Caco-2 (cell line): ENCODE measurements at regions not wholly inside any gene's neighbourhood (a gene's known extent, or its start where the extent isn't known, plus 50 kb on each side); places are given as distances from the start of the nearest gene placed in this dataset.

Source experiments
- BruUV-seq: library from RNA; stranded (reverse); fragments of 400-500 nt; replicated peaks from 2 replicates; lab custom pipeline; 2021; lab: Mats Ljungman, UMichigan
- CTCF ChIA-PET: fragments of 300-600 bp; sonication (Branson Sonifier 250); formaldehyde crosslinking; loops from one replicate; lab custom pipeline; 2022; ENCODE audit warnings: antibody characterized with exemption; lab: Charles Lee
- POLR2A ChIA-PET: fragments of 300-600 bp; sonication (Branson Sonifier 250); formaldehyde crosslinking; loops from one replicate; lab custom pipeline; 2022; ENCODE audit warnings: antibody characterized with exemption; lab: Charles Lee
- DNase-seq, 2 experiments: peaks; one replicate each; pipeline versions ENCODE4 v3.0.0 to v3.0.0-alpha.2; 2020 to 2022
- H3K27me3 ChIP-seq: replicated peaks from 2 replicates; pipeline ENCODE4 v1.6.0; 2011; ENCODE audit warnings: low read length; ENCODE audit not compliant: control insufficient read depth, insufficient read depth
- H3K36me3 ChIP-seq: 2 replicates; pipeline ENCODE4 v1.5.1; 2011; ENCODE audit warnings: low read length; ENCODE audit not compliant: control insufficient read depth, insufficient read depth
- H3K4me1 ChIP-seq: fragments of 250-450 bp; sonication (Bioruptor Pico); 2 replicates; pipeline ENCODE4 v1.5.1; 2020; ENCODE audit warnings: mild to moderate bottlenecking
- H3K4me3 ChIP-seq: 2 replicates; pipeline ENCODE4 v1.5.1; 2011; ENCODE audit warnings: low read depth, mild to moderate bottlenecking, control low read depth, low read length
- H3K9me3 ChIP-seq: fragments of 250-450 bp; sonication (Bioruptor Pico); 2 replicates; pipeline ENCODE4 v1.5.1; 2020; ENCODE audit warnings: mild to moderate bottlenecking, moderate library complexity
- H3K27ac Mint-ChIP-seq: one replicate; pipeline ENCODE4 v1.8.0; 2022; ENCODE audit warnings: mixed read lengths; ENCODE audit not compliant: unreplicated experiment
- H3K27me3 Mint-ChIP-seq: one replicate; pipeline ENCODE4 v1.8.0; 2022; ENCODE audit warnings: mixed read lengths; ENCODE audit not compliant: insufficient read depth, unreplicated experiment
- H3K36me3 Mint-ChIP-seq: one replicate; pipeline ENCODE4 v1.8.0; 2022; ENCODE audit warnings: mild to moderate bottlenecking, mixed read lengths; ENCODE audit not compliant: insufficient read depth, unreplicated experiment
- H3K4me1 Mint-ChIP-seq: one replicate; pipeline ENCODE4 v1.8.0; 2022; ENCODE audit warnings: low read depth, mixed read lengths; ENCODE audit not compliant: unreplicated experiment
- H3K4me3 Mint-ChIP-seq: one replicate; pipeline ENCODE4 v1.8.0; 2022; ENCODE audit warnings: mild to moderate bottlenecking, moderate library complexity, mixed read lengths; ENCODE audit not compliant: unreplicated experiment
- H3K9me3 Mint-ChIP-seq: one replicate; pipeline ENCODE4 v1.8.0; 2022; ENCODE audit warnings: mixed read lengths; ENCODE audit not compliant: unreplicated experiment
- CTCF ChIP-seq, 2 experiments: fragments of 200-600 bp in 1 of 2; IDR thresholded peaks; 1 replicate in 1 of 2; 2 replicates in 1 of 2; pipeline versions ENCODE4 v1.5.1 to v1.8.0; 2011 to 2022; ENCODE audit warnings: antibody characterized with exemption in 1 of 2, control low read depth in 1 of 2, inconsistent platforms in 1 of 2, low read depth in 1 of 2, low read length in 1 of 2, mild to moderate bottlenecking in 1 of 2, moderate library complexity in 1 of 2; ENCODE audit not compliant: insufficient read depth in 1 of 2, severe bottlenecking in 1 of 2, unreplicated experiment in 1 of 2
- intact Hi-C: fragments of 100-400 bp; cut with micrococcal nuclease; formaldehyde crosslinking; loops from one replicate; pipeline ENCODE4 v1.10.0; 2022; ENCODE audit not compliant: unreplicated experiment

DNA sequence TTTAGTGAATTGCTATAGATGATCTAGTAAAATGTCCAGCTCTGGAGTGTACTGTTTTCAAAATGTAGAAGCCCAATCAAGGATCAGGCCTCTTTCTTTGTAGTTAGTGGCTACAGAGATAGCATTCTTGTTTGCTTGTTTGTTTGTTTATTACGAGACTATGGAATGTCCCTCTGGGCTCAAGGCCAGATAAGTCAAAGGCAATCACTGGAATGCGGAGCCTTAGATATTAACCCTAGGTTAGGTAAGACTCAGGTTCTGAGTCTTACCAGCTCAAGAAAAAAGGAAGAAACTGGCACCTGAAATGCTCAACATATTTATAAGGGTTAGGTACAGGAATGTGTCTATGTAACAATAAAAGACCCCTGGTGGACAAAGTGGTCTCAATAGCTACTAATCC is 261.5 kb downstream of the SLC7A11 start:
- intact Hi-C loops, result loop anchor here (1.0 to 2.0 kb wide), 2 partner anchors 160 to 248 kb away; no protein-coding TSS in a partner anchor
- TF ChIP-seq CTCF (IDR thresholded peaks at IDR 0.05; ENCODE audit: insufficient read depth in 1 of 2, low read depth in 1 of 2, low read length in 1 of 2, severe bottlenecking in 1 of 2, unreplicated experiment in 1 of 2), result no peak
- Histone ChIP-seq H3K4me1 (no peaks in the 10 kb centered on the region), H3K4me3 (no peak overlapping the region), H3K27me3 (no peaks in the 10 kb centered on the region), H3K36me3 (no peaks in the 10 kb centered on the region), H3K9me3 (no peaks in the 10 kb centered on the region)
- no peaks in the 10 kb centered on the region for H3K27me3 Mint-ChIP-seq
- no peaks in the 10 kb centered on the region for H3K36me3 Mint-ChIP-seq
- no peak for DNase-seq
- CTCF ChIA-PET, result no interaction called here
- H3K27ac Mint-ChIP-seq, result no peak overlapping the region
- BruUV-seq, result no TSS peak
- no peaks in the 10 kb centered on the region for H3K9me3 Mint-ChIP-seq
- H3K4me3 Mint-ChIP-seq, result no peak overlapping the region
- no peaks in the 10 kb centered on the region for H3K4me1 Mint-ChIP-seq
- POLR2A ChIA-PET, result no interaction called here

- no peak for TF ChIP-seq CTCF (IDR thresholded peaks at IDR 0.05; ENCODE audit: insufficient read depth in 1 of 2, low read depth in 1 of 2, low read length in 1 of 2, severe bottlenecking in 1 of 2, unreplicated experiment in 1 of 2)
- intact Hi-C loops, result loop anchor here (2.0 kb wide), 1 partner anchor 247 kb away; no protein-coding TSS in a partner anchor
- POLR2A ChIA-PET, result no interaction called here
- no peak for DNase-seq
- Histone ChIP-seq H3K27me3 (no peaks in the 10 kb centered on the region), H3K4me3 (no peak overlapping the region), H3K9me3 (no peaks in the 10 kb centered on the region), H3K36me3 (no peaks in the 10 kb centered on the region), H3K4me1 (no peaks in the 10 kb centered on the region)
- BruUV-seq, result no TSS peak
- H3K27ac Mint-ChIP-seq, result no peak overlapping the region
- H3K4me1 Mint-ChIP-seq, result no peaks in the 10 kb centered on the region
- CTCF ChIA-PET, result no interaction called here
- no peaks in the 10 kb centered on the region for H3K27me3 Mint-ChIP-seq
- H3K9me3 Mint-ChIP-seq, result no peaks in the 10 kb centered on the region
- no peak overlapping the region for H3K4me3 Mint-ChIP-seq
- H3K36me3 Mint-ChIP-seq, result no peaks in the 10 kb centered on the region
These were observed 262.2 kb downstream of the SLC7A11 start for GRCh38 chr4:137979938-137980337.

GRCh38 chr4:137968956-137969678 is 273.0 kb downstream of the SLC7A11 start:
- Histone ChIP-seq H3K27me3 (no peaks in the 10 kb centered on the region), H3K36me3 (no peaks in the 10 kb centered on the region), H3K4me1 (no peaks in the 10 kb centered on the region), H3K9me3 (no peaks in the 10 kb centered on the region; the same call in 1 of the 2 replicates), H3K4me3 (no peak overlapping the region)
- no peaks in the 10 kb centered on the region for H3K4me1 Mint-ChIP-seq
- no peaks in the 10 kb centered on the region for H3K36me3 Mint-ChIP-seq
- no peak overlapping the region for H3K4me3 Mint-ChIP-seq
- peaks cover 7% of the 10 kb centered on the region for H3K27me3 Mint-ChIP-seq
- H3K9me3 Mint-ChIP-seq, result peaks cover 21% of the 10 kb centered on the region
- intact Hi-C loops, result no loop called here
- POLR2A ChIA-PET, result no interaction called here
- no peak for TF ChIP-seq CTCF (IDR thresholded peaks at IDR 0.05; ENCODE audit: insufficient read depth in 1 of 2, low read depth in 1 of 2, low read length in 1 of 2, severe bottlenecking in 1 of 2, unreplicated experiment in 1 of 2)
- no TSS peak for BruUV-seq
- DNase-seq, result no peak
- H3K27ac Mint-ChIP-seq, result no peak overlapping the region
- CTCF ChIA-PET, result no interaction called here
